H1 (cell line): ENCODE measurements at regions not wholly inside any gene's neighbourhood (a gene's known extent, or its start where the extent isn't known, plus 50 kb on each side); places are given as distances from the start of the nearest gene placed in this dataset.

Source experiments
- RAD21 ChIP-seq, 2 experiments: IDR thresholded peaks in 1 of 2; conservative IDR thresholded peaks in 1 of 2; 2 replicates each; pipeline ENCODE4 v1.6.1; 2011; ENCODE audit warnings: low read depth in 2 of 2, low read length in 2 of 2, improper control_type of control experiment in 1 of 2, inconsistent platforms in 1 of 2, mild to moderate bottlenecking in 1 of 2, moderate library complexity in 1 of 2

- TF ChIP-seq RAD21 (IDR thresholded peaks at IDR 0.05 in 1 of 2, conservative IDR thresholded peaks at IDR 0.05 in 1 of 2; ENCODE audit: low read depth in 2 of 2, low read length in 2 of 2), result no peak
Measured at GRCh38 chr14:35958499-35958898, 132.4 kb downstream of the BRMS1L start (continued).
